ENCODE measurements at regions not wholly inside any gene's neighbourhood (a gene's known extent, or its start where the extent isn't known, plus 50 kb on each side); places are given as distances from the start of the nearest gene placed in this dataset.

DNA sequence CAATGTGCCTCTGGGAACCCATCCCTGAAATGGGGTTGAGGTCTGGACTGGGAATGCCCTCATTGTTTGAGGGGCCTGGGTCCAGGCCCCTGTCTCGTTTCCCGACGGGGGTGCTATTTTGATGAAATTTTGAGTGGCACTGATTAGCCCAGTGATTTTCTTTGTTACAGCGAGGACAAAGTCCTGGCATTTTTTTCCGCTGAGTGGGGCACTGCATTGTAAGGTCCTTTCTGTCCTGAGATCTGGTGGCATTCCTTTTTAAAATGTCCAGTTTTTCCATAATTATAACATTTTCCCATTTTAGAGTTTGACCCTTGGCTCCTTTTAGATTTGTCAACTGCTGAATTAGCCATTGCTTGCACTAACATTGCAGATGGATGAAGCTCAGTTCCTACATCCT lies 69.7 kb upstream of the INCENP start:
- Mint-ChIP-seq H3K36me3 (ENCODE audit: insufficient read depth, unreplicated experiment) (no peaks in the 10 kb centered on the region), H3K9me3 (ENCODE audit: unreplicated experiment) (no peaks in the 10 kb centered on the region), H3K27me3 (ENCODE audit: insufficient read depth, unreplicated experiment) (no peaks in the 10 kb centered on the region), H3K4me1 (ENCODE audit: insufficient read depth, unreplicated experiment) (peaks cover 18% of the 10 kb centered on the region), H3K27ac (ENCODE audit: low read depth, unreplicated experiment) (peak overlapping the region; percentile 75), H3K4me3 (ENCODE audit: unreplicated experiment) (peak overlapping the region; percentile 26)
- POLR2A ChIA-PET, result interaction anchor here (0.9 to 36.1 kb wide), 4 partner anchors 12 to 155 kb away, joined by 4 to 1703 read pairs (median 6); partner anchors contain the start of gene FTH1
- CTCF ChIA-PET, result interaction anchor here (0.6 to 7.3 kb wide), 35 partner anchors 8 to 257 kb away, joined by 3 to 123 read pairs (median 4); no protein-coding TSS in a partner anchor
- intact Hi-C loops (cut with micrococcal nuclease), result loop anchor here (1.0 to 5.0 kb wide), 8 partner anchors 29 to 257 kb away; partner anchors contain the start of gene FTH1
- TF ChIP-seq, protein P1, sequence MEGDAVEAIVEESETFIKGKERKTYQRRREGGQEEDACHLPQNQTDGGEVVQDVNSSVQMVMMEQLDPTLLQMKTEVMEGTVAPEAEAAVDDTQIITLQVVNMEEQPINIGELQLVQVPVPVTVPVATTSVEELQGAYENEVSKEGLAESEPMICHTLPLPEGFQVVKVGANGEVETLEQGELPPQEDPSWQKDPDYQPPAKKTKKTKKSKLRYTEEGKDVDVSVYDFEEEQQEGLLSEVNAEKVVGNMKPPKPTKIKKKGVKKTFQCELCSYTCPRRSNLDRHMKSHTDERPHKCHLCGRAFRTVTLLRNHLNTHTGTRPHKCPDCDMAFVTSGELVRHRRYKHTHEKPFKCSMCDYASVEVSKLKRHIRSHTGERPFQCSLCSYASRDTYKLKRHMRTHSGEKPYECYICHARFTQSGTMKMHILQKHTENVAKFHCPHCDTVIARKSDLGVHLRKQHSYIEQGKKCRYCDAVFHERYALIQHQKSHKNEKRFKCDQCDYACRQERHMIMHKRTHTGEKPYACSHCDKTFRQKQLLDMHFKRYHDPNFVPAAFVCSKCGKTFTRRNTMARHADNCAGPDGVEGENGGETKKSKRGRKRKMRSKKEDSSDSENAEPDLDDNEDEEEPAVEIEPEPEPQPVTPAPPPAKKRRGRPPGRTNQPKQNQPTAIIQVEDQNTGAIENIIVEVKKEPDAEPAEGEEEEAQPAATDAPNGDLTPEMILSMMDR (IDR thresholded peaks at IDR 0.05; ENCODE audit: unreplicated experiment), result no peak
- no peak for DNase-seq (ENCODE audit: unreplicated experiment)
- TSS peak; percentile 76 for BruUV-seq (replicated peaks)

DNA sequence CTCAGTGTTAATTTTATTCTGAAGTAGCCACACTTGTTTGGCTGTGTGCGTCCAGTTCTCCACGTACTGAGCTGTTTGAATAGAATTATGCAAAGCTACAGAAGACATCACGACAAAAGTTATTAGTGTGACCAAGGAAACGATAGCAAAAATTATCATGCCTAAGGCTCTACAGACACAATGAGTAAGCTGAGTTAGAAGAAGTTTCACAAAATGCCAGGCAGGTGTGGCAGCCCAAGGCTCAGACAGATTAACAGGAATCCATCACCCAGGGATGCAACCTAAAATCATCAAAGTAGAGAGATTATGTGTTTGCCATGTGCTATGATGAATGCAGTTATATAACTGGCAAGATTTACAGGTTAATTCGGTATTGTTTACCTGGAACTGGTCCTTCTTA lies 73.1 kb upstream of the INCENP start:
- DNase-seq (ENCODE audit: unreplicated experiment), result no peak
- ChIA-PET CTCF (interaction anchor here (0.7 to 7.3 kb wide), 10 partner anchors 15 to 254 kb away, joined by 3 to 123 read pairs (median 4); no protein-coding TSS in a partner anchor), POLR2A (interaction anchor here (0.6 to 36.1 kb wide), 9 partner anchors 8 to 151 kb away, joined by 3 to 1703 read pairs (median 4); partner anchors contain the start of genes BEST1 and FTH1)
- Mint-ChIP-seq H3K4me3 (ENCODE audit: unreplicated experiment) (no peak overlapping the region), H3K4me1 (ENCODE audit: insufficient read depth, unreplicated experiment) (peaks cover 39% of the 10 kb centered on the region), H3K27ac (ENCODE audit: low read depth, unreplicated experiment) (no peak overlapping the region), H3K36me3 (ENCODE audit: insufficient read depth, unreplicated experiment) (no peaks in the 10 kb centered on the region), H3K9me3 (ENCODE audit: unreplicated experiment) (no peaks in the 10 kb centered on the region), H3K27me3 (ENCODE audit: insufficient read depth, unreplicated experiment) (no peaks in the 10 kb centered on the region)
- intact Hi-C loops (cut with micrococcal nuclease), result loop anchor here (5.0 kb wide), 1 partner anchor 38 kb away; no protein-coding TSS in a partner anchor
- TF ChIP-seq, protein P1 (IDR thresholded peaks at IDR 0.05; ENCODE audit: unreplicated experiment), result no peak
- BruUV-seq (replicated peaks), result no TSS peak

DNA sequence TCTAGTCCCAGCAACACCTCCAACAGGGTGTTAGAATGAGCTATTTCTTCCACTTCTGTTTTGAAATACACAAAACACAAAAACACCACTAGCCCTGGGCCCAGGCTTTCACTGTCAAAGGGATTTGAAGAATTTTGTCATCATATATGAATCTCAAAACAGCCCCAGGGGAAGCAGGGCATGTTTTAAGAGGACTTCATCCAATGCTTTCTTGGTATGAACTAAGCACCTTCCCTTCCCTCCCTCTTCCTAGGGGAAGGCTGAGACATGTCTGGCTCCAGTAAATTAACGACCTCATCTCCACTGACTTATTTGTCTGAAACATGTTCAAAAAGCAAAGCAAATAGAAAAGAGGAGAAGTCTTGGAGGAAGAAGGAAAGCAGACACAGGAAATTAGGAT lies 75.7 kb upstream of the INCENP start:
- ChIA-PET CTCF (interaction anchor here (0.6 to 4.4 kb wide), 9 partner anchors 15 to 437 kb away, joined by 3 to 20 read pairs (median 4); no protein-coding TSS in a partner anchor), POLR2A (interaction anchor here (0.7 to 36.1 kb wide), 7 partner anchors 23 to 228 kb away, joined by 3 to 1703 read pairs (median 13); partner anchors contain the start of genes BEST1 and FTH1)
- Mint-ChIP-seq H3K4me1 (ENCODE audit: insufficient read depth, unreplicated experiment) (peaks cover 35% of the 10 kb centered on the region), H3K27me3 (ENCODE audit: insufficient read depth, unreplicated experiment) (no peaks in the 10 kb centered on the region), H3K9me3 (ENCODE audit: unreplicated experiment) (no peaks in the 10 kb centered on the region), H3K36me3 (ENCODE audit: insufficient read depth, unreplicated experiment) (peaks cover 6% of the 10 kb centered on the region), H3K27ac (ENCODE audit: low read depth, unreplicated experiment) (peak overlapping the region; percentile 77), H3K4me3 (ENCODE audit: unreplicated experiment) (peak overlapping the region; percentile 31)
- BruUV-seq (replicated peaks), result no TSS peak
- TF ChIP-seq, protein P1 (IDR thresholded peaks at IDR 0.05; ENCODE audit: unreplicated experiment), result no peak
- intact Hi-C loops (cut with micrococcal nuclease), result no loop called here
- peak; percentile 31 for DNase-seq (ENCODE audit: unreplicated experiment)

DNA sequence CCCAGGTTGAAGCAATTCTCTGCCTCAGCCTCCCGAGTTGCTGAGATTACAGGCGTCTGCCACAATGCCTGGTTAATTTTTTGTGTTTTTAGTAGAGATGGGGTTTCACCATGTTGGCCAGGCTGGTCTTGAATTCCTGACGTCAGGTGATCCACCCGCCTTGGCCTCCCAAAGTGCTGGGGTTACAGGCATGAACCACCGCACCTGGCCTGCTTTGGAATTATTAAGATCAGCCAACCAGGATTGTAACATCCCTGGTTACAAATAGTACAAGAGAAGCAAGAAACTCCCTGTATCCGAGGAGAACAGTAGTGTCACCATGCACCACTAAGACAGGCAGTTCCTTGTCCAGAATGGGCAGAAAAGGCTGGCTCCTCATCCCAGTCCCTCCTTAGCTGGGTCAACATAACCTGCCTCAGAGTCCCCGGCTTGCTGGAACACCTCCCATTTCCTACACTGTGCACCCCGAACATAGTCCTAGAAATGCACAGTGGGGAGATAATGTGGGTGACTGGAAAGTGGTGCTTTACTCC lies 77.2 kb upstream of the INCENP start:
- Mint-ChIP-seq H3K4me1 (ENCODE audit: insufficient read depth, unreplicated experiment) (peaks cover 45% of the 10 kb centered on the region), H3K4me3 (ENCODE audit: unreplicated experiment) (no peak overlapping the region), H3K9me3 (ENCODE audit: unreplicated experiment) (no peaks in the 10 kb centered on the region), H3K27me3 (ENCODE audit: insufficient read depth, unreplicated experiment) (no peaks in the 10 kb centered on the region), H3K27ac (ENCODE audit: low read depth, unreplicated experiment) (peak overlapping the region; percentile 77), H3K36me3 (ENCODE audit: insufficient read depth, unreplicated experiment) (peaks cover 6% of the 10 kb centered on the region)
- BruUV-seq (replicated peaks), result TSS peak; percentile 70
- POLR2A ChIA-PET, result interaction anchor here (0.5 to 36.1 kb wide), 6 partner anchors 8 to 97 kb away, joined by 3 to 1703 read pairs (median 27); partner anchors contain the start of genes BEST1 and FTH1
- TF ChIP-seq, protein P1 (IDR thresholded peaks at IDR 0.05; ENCODE audit: unreplicated experiment), result no peak
- DNase-seq (ENCODE audit: unreplicated experiment), result no peak
- intact Hi-C loops (cut with micrococcal nuclease), result no loop called here
- CTCF ChIA-PET, result interaction anchor here (0.6 to 4.4 kb wide), 12 partner anchors 7 to 257 kb away, joined by 3 to 20 read pairs (median 4); no protein-coding TSS in a partner anchor

Data from MCF 10A (cell line).